Ovary (tissue), 7 donors: ENCODE measurements at regions not wholly inside any gene's neighbourhood (a gene's known extent, or its start where the extent isn't known, plus 50 kb on each side); places are given as distances from the start of the nearest gene placed in this dataset.

ENCODE experiments used
- DNase-seq, 5 donors: peaks; one replicate each; pipeline ENCODE4 v3.0.0-alpha.2; 2019 to 2020
- H3K27ac ChIP-seq, 2 donors: fragments of 200-600 bp; one replicate each; pipeline versions ENCODE4 v1.5.1 to v1.8.0; 2019 to 2022
- H3K27me3 ChIP-seq: fragments of 200-600 bp; one replicate; pipeline ENCODE4 v1.8.0; 2022
- H3K36me3 ChIP-seq: fragments of 200-600 bp; sonication (generic); one replicate; pipeline ENCODE4 v1.5.1; 2019
- H3K4me1 ChIP-seq: one replicate; pipeline ENCODE4 v1.8.1; 2013; ENCODE audit warnings: mild to moderate bottlenecking, moderate library complexity; ENCODE audit not compliant: insufficient read depth
- H3K4me3 ChIP-seq: fragments of 200-600 bp; sonication (generic); one replicate; pipeline ENCODE4 v1.5.1; 2017
- H3K9me3 ChIP-seq, 2 donors: fragments of 200-600 bp in 1 of 2; sonication (generic) in 1 of 2; one replicate each; pipeline versions ENCODE4 v1.5.1 to v1.8.1; 2013 to 2019; ENCODE audit warnings: mild to moderate bottlenecking in 1 of 2, moderate library complexity in 1 of 2
- EP300 ChIP-seq: sonication (generic); formaldehyde crosslinking; IDR thresholded peaks from one replicate; pipeline ENCODE4 v1.6.1; 2017; ENCODE audit warnings: antibody characterized with exemption
- POLR2A ChIP-seq: fragments of 450-650 bp; IDR thresholded peaks from one replicate; pipeline ENCODE4 v1.6.1; 2017; ENCODE audit warnings: antibody characterized with exemption, mild to moderate bottlenecking, moderate library complexity
- WGBS, 3 donors: extraction: QIAGEN DNeasy Blood & Tissue Kit in 1 of 3; methylation state at CpG; one replicate each; pipeline versions ENCODE4 v1.1.5 to v1.1.7; 2013 to 2017; 5-methylcytosine and 5-hydroxymethylcytosine counted together
- intact Hi-C, 4 donors: fragments of 100-400 bp; cut with DNase I; formaldehyde crosslinking; loops; one replicate each; pipeline versions ENCODE4 v1.11.0 to v1.15.1; 2022 to 2023
- TF ChIP-seq, protein P1 (sequence below), 3 donors: fragments of 450-650 bp in 2 of 3; fragments of 200-600 bp in 1 of 3; IDR thresholded peaks; one replicate each; pipeline versions ENCODE4 v1.5.1 to v1.8.0; 2016 to 2022; ENCODE audit warnings: antibody characterized with exemption in 3 of 3, mild to moderate bottlenecking in 1 of 3
- donor health status: DM: no; HTN: no; CAD: no; lungs with moderate emphysema.
- donor health status: DM: no; HTN: no; CAD: no.
- donor health status: Bipolar disorder and iron deficiency.
- donor health status: DM: no; HTN: no; CAD: no.
- donor health status: DM: yes; HTN: yes; CAD: no.

DNA sequence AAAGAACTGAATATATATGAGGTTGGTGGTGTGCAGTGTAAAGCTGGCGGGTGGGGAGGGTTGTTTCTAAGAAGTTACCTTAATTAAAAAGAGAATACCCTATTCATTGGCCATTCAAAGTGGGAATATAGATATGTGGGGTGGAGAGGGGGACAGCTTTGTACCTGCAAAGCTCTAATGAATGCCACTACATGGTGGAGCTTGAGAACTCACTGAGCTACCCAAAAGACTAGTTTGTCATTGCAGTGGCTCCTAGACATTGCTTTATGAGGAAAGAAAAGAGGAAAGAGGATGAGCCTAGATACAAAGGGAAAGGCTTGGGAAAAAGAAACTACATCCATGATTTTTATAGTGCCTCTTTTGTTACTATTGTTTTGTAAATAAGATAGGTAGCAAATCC lies 209.9 kb upstream of the SPRY1 start:
- H3K27ac ChIP-seq = no peak overlapping the region
- WGBS, 3 donors = 100% methylated on average over 1 of the region's 1 CpG
- intact Hi-C loops = no loop called here

DNA sequence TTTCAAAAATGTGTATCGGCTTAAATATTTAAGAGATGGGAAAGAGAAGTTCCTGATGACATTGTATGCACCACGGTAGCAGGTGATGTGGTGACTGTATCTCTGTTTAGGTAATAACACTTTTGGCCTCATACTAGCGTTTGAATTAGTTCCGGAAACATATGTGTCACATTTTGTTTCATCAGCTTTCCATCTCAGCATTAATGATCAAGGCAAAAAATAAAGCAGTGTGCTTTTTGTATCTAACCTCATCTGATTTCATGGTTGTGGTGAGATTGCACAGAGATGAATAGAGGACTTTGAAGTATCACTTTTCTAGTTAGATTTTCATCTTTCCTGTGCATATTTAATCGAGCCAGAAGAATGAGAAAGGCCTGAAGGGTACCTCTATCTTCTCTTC lies 206.4 kb upstream of the SPRY1 start:
- Histone ChIP-seq H3K9me3 (no peaks in the 10 kb centered on the region), H3K27me3 (no peaks in the 10 kb centered on the region), H3K4me1 (no peaks in the 10 kb centered on the region), H3K36me3 (no peaks in the 10 kb centered on the region), H3K27ac (no peak overlapping the region), H3K4me3 (no peak overlapping the region)
- intact Hi-C loops = no loop called here
- 94 to 95% (median 94%) methylated on average over 5 of the region's 5 CpGs for WGBS, 3 donors
- DNase-seq = no peak
- TF ChIP-seq EP300 (no peak), POLR2A (no peak)
- TF ChIP-seq, protein P1, sequence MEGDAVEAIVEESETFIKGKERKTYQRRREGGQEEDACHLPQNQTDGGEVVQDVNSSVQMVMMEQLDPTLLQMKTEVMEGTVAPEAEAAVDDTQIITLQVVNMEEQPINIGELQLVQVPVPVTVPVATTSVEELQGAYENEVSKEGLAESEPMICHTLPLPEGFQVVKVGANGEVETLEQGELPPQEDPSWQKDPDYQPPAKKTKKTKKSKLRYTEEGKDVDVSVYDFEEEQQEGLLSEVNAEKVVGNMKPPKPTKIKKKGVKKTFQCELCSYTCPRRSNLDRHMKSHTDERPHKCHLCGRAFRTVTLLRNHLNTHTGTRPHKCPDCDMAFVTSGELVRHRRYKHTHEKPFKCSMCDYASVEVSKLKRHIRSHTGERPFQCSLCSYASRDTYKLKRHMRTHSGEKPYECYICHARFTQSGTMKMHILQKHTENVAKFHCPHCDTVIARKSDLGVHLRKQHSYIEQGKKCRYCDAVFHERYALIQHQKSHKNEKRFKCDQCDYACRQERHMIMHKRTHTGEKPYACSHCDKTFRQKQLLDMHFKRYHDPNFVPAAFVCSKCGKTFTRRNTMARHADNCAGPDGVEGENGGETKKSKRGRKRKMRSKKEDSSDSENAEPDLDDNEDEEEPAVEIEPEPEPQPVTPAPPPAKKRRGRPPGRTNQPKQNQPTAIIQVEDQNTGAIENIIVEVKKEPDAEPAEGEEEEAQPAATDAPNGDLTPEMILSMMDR (IDR thresholded peaks at IDR 0.05) = no peak

More for the DNA sequence above, 209.9 kb upstream of the SPRY1 start:
- Histone ChIP-seq H3K9me3 (no peaks in the 10 kb centered on the region), H3K36me3 (no peaks in the 10 kb centered on the region), H3K27me3 (no peaks in the 10 kb centered on the region), H3K4me3 (no peak overlapping the region), H3K4me1 (no peaks in the 10 kb centered on the region)
- no peak for DNase-seq
- TF ChIP-seq POLR2A (no peak), EP300 (no peak)
- TF ChIP-seq, protein P1 (IDR thresholded peaks at IDR 0.05) = no peak

DNA sequence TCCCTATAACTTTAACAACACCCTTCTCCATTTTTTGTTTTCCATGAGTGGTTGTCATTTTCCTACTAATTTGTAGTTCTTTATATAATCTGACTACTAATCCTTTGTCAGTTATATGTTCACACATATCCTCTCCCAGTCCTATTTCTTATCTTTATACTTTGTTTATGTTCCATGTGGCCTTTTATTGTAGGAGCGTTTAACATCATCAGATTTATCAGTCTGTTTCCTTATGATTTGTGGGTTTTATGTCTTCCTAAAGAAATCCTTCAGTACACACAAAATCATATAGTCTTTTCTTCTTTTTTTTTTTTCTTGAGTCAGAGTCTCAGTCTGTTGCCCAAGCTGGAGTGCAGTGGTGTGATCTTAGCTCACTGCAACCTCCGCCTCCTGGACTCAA lies 204.9 kb upstream of the SPRY1 start:
- 46 to 92% (median 50%) methylated on average over 2 of the region's 2 CpGs for WGBS, 3 donors
- Histone ChIP-seq H3K4me1 (no peaks in the 10 kb centered on the region), H3K4me3 (no peak overlapping the region), H3K9me3 (no peaks in the 10 kb centered on the region), H3K27ac (no peak overlapping the region), H3K27me3 (no peaks in the 10 kb centered on the region), H3K36me3 (no peaks in the 10 kb centered on the region)
- intact Hi-C loops = no loop called here
- TF ChIP-seq POLR2A (no peak), EP300 (no peak)
- TF ChIP-seq, protein P1 (IDR thresholded peaks at IDR 0.05) = no peak
- DNase-seq = no peak

DNA sequence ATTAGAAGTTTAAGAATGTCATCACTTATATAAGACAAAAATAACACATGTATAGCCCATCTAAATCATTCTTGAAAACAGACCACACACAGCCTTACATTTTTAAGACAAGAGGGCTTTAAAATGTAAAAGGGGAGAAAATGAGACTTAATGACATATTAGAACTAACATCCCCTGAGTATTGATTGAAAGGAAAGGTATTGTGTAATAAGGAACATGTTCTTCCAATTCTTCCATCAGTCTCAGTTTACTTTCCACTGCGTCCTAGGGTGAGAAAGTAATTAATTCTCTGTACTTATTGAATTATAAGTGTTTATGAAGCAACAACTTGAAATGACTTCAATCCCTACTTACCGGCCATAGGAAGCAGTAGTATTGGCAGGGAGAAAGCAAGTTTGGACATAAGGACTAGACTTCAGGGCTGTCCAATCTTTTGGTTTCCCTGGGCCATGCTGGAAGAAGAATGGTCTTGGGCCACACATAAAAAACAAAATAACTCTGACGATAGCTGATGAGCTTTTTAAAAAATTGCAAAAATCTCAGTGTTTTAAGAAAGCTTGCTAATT lies 202.7 kb upstream of the SPRY1 start:
- Histone ChIP-seq H3K4me3 (no peak overlapping the region), H3K9me3 (no peaks in the 10 kb centered on the region), H3K4me1 (no peaks in the 10 kb centered on the region), H3K27ac (no peak overlapping the region), H3K36me3 (no peaks in the 10 kb centered on the region), H3K27me3 (no peaks in the 10 kb centered on the region)
- intact Hi-C loops = no loop called here
- DNase-seq = no peak
- WGBS, 3 donors = 37 to 50% (median 43%) methylated on average over 3 of the region's 3 CpGs
- TF ChIP-seq EP300 = no peak
- TF ChIP-seq POLR2A = no peak
- TF ChIP-seq, protein P1 (IDR thresholded peaks at IDR 0.05) = no peak
